GM18511 (cell line): ENCODE measurements at regions not wholly inside any gene's neighbourhood (a gene's known extent, or its start where the extent isn't known, plus 50 kb on each side); places are given as distances from the start of the nearest gene placed in this dataset.
"Not testable (repeated sequence)": the region's sequence is repeated elsewhere in the genome, so short reads cannot be mapped to it uniquely, and the experiment has no call there.

Experiments used
- ATAC-seq: cut with Tn5 transposase; IDR thresholded peaks from one replicate; pipeline ENCODE4 v1.9.1; 2021; ENCODE audit warnings: mild to moderate bottlenecking, moderate library complexity; ENCODE audit not compliant: unreplicated experiment

DNA sequence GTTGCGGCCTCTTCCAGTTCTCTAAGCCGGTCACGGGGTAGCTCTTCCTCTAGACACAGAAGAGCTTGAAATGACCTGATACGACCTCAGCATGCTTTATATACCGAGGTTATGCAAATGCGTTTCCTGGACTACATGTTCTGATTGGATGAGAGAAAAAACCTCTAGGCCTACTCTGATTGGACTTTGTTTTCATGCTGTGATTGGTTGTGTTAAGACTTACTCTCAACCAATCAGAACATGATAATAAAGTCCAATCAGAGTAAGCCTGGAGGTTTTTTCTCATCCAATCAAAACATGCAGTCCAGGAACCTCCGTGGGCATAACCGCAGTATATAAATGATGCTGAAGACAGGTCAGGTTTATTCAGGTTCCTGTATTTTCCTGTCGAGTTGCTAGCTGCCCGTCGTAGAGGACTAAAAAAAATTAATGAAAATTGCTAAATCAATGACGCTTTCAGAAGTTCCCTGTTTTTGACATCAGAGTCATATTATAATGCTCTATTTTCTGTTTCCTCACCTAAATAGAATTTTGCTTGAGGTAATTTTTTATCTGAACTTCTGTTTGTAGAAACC, 177.4 kb downstream of the POTEB3 start:
- no peak for ATAC-seq

DNA sequence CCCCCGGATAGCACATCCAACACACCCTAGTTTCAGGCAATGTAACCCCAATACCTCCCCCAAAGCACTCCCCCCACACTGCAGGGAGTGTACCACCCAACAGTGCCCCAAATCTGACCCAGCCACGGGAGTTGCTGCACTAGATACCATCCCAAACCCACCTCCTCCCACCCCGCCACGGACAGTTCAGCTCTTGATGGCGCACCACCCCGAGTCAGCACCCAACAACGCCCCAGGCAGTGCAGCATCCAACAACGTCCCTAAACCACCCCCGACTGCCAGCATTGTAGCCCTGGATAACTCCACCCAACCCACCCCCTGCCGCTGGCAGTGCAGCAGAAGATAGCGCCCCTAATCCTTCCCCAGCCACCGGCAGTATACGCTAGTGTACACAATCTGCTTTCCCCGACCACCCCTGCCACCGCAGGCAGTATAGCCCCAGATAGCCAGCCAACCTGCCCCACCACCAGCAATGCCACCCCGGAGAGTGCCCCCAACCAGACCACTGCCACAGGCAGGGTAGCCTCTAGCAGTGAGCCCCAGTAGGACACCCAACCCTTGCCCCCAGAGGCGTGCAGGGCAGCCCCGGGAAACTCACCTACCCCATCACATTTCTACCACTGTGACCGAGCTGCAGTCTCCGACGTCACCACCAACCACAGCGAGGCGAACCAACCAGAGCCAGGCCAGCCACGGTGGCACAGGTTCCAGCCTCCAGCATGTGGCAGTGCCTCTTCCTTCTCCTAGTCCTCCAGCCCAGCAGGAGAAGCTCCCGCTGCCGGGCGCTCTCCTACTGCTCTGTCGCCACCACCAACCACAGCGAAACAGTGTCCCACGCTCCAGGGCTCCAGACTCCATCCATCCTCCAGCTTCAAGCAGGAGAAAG, 178.1 kb downstream of the POTEB3 start:
- ATAC-seq: no peak

DNA sequence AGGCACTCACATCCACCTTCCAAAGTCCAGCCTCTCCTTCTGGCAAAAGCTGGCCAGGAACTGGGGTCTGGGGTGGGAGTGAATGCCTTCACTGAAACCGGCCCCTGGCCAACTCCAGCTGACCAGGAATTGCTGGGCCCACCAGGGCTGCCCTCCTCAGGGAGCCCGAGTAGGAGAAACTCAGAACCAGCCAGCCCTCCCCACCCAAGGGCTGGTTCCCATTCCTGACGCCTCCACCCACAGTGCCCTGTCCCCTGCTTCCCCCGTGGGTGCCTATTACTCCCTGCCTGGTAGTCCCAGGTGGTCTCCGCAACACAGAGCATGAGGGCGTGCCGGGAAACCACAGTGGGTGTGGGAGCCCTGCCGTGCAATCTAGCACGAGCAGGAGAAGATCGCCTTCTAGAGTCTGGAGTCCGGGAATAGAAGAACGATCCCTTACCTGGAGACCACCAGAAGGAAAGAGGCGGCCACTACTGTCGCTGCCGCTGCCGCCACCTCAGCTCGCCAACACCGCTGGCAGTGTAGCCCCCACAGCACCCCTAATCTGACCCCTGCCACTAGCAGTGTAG, 178.8 kb downstream of the POTEB3 start:
- no peak for ATAC-seq

DNA sequence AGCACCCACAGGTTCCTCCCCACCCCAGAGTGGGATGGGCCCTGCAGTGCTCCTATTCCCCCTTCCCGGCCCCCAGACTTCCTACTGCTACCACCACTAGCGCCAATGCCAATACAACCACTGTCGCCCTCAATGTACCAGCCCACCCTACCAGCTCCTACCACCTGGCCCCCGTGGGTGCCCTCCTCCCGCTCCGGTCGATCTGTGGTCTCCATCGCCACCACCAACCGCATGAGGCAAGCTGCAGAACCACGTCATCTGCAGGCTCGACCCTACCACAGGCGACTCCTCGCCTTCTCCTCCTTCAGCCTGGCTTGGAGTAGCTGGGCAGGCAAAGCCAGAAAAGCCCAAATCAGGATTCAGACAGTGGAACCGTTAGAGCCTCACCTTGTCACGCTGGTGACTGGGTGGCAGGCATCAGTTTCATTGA, 179.3 kb downstream of the POTEB3 start:
- ATAC-seq: no peak

DNA sequence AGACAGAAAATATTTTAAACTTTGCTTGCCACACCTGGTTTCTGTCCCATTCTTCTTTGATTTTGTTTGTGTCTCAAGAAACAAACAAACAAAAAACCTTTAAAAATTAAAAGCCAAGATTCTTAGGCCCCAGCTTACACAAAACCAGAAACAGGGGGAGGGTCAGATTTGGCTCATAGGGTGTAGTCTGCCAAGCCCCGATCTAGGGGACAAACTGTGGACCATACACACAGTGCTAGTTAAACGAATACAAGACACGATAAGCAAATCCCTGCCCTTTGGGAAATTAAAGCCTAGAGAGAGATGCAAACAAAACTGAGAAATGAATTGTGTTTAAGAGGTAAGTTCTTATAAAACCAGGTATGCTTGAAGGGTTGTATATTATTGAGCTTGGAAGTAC, 181.7 kb downstream of the POTEB3 start:
- not testable (repeated sequence) for ATAC-seq

DNA sequence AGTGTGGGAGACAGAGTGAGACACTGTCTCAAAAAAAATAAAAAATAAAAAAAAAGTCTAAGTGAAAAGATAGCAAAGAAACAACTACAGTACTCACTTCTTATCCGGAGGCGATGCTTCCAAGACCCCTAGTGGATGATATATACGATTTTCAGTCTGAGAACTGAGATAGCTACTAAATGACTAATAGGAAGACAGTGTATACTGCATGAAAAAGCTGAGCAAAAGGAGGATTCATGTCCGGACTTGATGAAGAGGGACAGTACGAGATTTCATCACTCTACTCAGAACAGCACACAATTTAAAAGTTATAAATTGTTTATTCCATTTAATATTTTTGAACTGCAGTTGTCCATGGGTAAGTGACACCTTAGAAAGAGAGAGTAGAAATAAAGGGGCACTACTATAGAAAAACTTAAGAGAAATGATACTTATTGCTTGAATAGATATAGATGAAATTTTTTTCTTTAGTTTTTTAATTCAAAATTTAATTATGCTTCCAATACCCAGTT, 190.7 kb downstream of the POTEB3 start:
- not testable (repeated sequence) for ATAC-seq
